ENCODE measurements at regions not wholly inside any gene's neighbourhood (a gene's known extent, or its start where the extent isn't known, plus 50 kb on each side); places are given as distances from the start of the nearest gene placed in this dataset.
"Not testable (repeated sequence)": the region's sequence is repeated elsewhere in the genome, so short reads cannot be mapped to it uniquely, and the experiment has no call there.

- DNase-seq = no peak
Measured at GRCh38 chr16:75780669-75781068, 54.4 kb upstream of the CPHXL start.

GRCh38 chr16:75781683-75782343 lies 55.5 kb upstream of the CPHXL start:
- DNase-seq = no peak

- no peak for DNase-seq
Measured at GRCh38 chr16:75787440-75787839, 61.1 kb upstream of the CPHXL start.

GRCh38 chr16:75789237-75789636 lies 62.9 kb upstream of the CPHXL start:
- DNase-seq = no peak

- no peak for DNase-seq
Measured at GRCh38 chr16:75792771-75793492, 66.6 kb upstream of the CPHXL start.

DNA sequence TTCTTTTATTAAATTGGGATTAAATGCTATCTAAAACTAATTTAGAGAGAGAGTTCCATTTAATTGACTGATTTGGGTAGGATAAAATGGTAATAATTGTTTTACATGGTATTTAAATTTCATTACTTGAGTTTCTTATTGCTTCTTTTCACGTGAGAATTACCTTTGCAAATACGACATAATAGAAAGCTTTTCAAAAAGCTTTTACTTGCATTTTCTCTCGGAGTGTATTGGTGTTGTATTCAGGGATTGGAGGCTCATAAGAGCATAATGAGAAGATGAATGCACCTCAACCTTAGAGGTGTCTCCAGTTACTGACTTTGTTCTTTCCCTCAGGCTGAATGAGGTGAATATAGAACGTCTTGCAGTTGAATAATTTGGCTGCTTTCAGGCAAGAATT lies 67.4 kb upstream of the CPHXL start:
- no peak for DNase-seq

- no peak for DNase-seq
Measured at GRCh38 chr16:75794426-75794825, 68.1 kb upstream of the CPHXL start.

DNA sequence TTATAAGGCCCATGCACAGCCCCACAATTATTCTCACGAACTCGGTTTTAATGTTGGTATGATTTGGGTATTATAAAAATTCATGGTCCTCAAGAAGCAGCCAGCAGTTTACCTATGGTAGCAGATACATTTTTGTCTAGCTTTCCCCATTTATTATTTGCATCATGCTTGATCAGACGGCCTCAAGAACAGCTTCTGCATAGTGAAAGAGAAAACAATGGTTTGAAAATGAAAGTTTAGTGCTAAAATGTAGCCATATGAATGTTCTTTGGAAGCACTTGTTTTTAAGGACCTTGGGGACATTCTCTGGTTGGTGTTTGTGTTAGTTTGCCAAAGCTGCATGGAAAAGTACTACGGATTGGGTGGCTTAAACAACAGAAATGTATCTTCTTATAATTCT lies 72.4 kb upstream of the CPHXL start:
- DNase-seq = no peak

DNA sequence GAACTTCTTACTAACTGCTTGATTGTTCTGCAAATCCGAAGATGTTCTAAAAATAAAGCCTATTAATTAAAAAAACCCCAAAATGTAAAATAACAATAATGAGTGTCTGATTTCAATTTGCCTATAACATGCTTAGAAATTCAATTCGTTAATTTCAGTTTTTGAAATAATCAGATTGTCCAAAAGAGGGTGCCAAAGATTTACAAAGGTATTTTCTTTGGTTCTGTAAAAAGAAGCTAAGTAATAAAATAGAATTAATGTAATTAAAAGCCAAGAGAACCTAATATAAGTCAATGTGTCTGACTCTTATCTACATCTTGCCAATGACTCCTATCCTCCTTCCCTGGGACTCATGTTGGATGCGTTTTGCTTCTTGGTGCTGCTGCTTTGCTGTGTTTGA lies 75.0 kb upstream of the CPHXL start:
- DNase-seq = no peak

- no peak for DNase-seq
Measured at GRCh38 chr16:75803753-75804152, 77.5 kb upstream of the CPHXL start.

DNA sequence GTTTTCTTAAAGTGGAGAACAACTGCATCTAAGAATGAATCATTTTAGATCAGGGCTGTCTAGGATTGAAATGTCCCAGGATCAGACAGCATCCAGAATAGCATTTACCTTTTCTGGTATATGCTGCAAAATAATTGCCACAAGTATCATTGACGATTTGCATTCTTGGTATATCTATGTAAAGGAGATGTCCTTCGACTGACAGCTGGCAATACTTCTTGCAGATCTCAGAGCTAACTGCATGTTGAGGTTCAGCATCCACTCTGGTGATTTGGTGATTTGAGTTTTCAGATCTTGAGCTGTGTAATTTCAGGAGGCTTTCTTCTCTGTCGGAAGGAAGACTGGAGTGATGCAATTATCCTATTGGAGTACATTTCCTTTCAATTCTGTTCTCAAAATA lies 78.1 kb upstream of the CPHXL start:
- no peak for DNase-seq

GRCh38 chr16:75805946-75806345 lies 79.7 kb upstream of the CPHXL start:
- no peak for DNase-seq

- DNase-seq = no peak
Measured at GRCh38 chr16:75806487-75806886, 80.2 kb upstream of the CPHXL start.

DNA sequence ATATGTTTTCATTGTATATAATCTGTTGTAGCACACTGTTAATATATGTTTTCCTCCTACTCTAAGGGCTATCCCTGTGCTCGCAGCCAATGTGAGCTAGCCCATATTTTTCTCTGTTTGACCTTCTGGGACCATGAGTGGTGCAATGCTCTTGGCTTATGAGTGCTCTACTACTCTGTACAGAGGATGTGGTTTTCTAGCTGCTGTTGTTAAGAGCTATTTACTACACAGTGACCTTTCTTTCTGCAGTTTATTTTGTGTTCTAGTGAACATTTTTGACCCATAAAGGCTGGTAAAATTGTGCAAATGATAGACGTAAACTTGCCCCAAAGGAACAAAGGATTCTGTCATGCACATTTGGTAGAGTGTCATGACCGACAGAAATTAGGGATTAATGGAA lies 84.1 kb upstream of the CPHXL start:
- no peak for DNase-seq

- no peak for DNase-seq
Measured at GRCh38 chr16:75811020-75811634, 84.8 kb upstream of the CPHXL start.

DNA sequence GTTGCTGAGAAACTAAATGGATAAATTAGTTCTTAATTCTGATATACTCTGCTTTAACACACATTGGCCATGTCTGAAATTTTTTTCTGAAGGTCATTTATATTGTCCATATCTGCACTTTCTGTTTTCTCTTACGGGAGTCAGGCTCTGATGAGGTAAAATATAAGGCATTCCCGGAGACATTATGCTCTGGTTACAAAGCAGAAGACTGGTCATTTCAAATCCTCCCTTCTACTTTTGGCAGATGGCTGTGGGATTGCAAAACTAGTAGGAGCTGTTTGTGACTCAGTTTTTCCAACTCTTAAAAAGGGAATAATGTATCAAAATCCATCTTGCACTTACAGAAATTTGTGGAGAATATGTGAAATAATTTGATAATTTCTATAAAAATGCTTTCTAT lies 92.2 kb upstream of the CPHXL start:
- no peak for DNase-seq

DNA sequence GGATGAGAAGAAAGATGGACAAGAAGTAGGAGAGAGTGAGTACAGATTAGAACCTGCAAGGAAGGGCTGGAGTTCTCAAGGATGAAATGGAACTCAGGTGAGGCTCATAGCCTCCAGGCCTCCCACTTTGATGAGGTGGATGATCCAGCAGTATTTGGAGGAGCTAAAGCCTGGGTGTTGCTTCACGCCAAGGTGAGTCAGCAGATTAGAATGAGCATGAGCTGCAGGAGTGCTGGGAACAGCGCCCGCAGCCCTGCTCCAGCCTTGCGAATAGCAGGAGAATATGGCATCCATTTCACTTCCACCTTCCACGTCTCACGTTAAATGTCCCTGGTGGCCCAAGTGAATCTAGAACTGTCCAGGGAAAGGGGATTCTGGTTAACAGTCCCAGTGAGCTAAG lies 94.4 kb upstream of the CPHXL start:
- DNase-seq = no peak

GRCh38 chr16:75821117-75821516 lies 94.8 kb upstream of the CPHXL start:
- DNase-seq = no peak

GRCh38 chr16:75825750-75826149 lies 99.5 kb upstream of the CPHXL start:
- not testable (repeated sequence) for DNase-seq

DNA sequence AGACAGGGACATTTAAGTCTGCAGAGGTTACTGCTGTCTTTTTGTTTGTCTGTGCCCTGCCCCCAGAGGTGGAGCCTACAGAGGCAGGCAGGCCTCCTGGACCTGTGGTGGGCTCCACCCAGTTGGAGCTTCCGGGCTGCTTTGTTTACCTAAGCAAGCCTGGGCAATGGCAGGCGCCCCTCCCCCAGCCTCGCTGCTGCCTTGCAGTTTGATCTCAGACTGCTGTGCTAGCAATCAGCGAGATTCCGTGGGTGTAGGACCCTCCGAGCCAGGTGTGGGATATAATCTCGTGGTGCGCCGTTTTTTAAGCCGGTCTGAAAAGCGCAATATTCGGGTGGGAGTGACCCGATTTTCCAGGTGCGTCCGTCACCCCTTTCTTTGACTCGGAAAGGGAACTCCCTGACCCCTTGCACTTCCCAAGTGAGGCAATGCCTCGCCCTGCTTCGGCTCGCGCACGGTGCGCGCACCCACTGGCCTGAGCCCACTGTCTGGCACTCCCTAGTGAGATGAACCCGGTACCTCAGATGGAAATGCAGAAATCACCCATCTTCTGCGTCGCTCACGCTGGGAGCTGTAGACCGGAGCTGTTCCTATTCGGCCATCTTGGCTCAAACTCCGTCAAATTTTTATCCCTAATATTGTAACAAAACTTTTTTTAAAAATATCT lies 101.2 kb upstream of the CPHXL start:
- DNase-seq = not testable (repeated sequence)

- not testable (repeated sequence) for DNase-seq
Measured at GRCh38 chr16:75833385-75833784, 107.1 kb upstream of the CPHXL start.

DNA sequence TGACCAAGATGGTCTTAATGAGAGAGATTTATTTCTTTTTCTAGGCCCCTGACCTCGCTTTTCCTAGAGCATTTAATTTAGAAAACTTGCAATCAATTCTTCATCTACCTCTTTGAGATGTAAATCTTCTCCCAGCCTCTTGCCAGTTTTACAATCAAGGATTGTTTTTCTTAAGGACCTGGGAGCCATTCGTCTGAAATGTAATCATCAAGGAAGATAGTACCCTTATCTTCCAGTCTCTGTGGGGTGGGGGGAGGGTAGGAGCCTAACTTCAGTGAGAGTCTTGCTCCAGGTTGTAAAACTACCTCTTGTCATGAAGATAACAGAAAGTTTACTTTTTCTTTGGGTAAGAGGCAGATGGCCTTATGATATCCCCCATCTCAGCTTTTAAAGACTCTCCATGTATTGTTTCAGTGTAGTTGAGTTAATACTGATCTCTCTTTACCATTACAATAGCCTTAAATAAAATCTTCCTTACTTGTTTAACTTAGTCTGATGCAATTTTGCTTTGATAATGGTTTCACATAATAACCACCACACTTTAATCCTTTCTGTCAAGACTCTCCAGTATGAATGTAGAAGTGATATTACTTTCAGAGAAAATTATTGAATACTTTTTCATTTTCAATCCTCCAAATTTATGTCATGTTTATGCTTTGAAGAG lies 110.2 kb upstream of the CPHXL start:
- no peak for DNase-seq

DNA sequence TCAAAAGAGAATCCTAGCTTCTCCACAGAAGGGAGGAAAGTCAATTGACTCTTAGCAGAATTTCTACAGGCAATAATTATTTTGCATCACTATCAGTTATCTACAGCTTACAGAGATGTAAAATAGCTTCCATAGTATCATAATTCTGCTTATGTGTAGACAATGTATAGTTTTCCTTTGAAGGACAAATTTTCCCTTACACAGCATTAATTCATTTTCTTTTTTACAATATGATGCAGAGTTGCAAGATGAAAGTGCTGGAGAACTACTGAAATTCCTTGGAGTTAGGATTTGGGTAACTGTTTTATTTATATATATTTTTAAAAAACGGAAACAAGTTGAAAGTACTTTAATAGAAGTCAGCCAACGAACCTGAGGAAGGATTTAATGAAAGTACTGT lies 111.0 kb upstream of the CPHXL start:
- no peak for DNase-seq

Measured in NCI-H2029 (cell line).